HG02759 (cell line): ENCODE measurements at regions not wholly inside any gene's neighbourhood (a gene's known extent, or its start where the extent isn't known, plus 50 kb on each side); places are given as distances from the start of the nearest gene placed in this dataset.
"Not testable (repeated sequence)": the region's sequence is repeated elsewhere in the genome, so short reads cannot be mapped to it uniquely, and the experiment has no call there.

Experiments
- ATAC-seq: cut with Tn5 transposase; IDR thresholded peaks from one replicate; pipeline ENCODE4 v1.9.1; 2021; ENCODE audit warnings: mild to moderate bottlenecking, moderate library complexity; ENCODE audit not compliant: unreplicated experiment

GRCh38 chr2:8332646-8333045 lies 349.2 kb upstream of the ID2 start:
- no peak for ATAC-seq

GRCh38 chr2:8333177-8333831 lies 348.6 kb upstream of the ID2 start:
- no peak for ATAC-seq

- ATAC-seq, result not testable (repeated sequence)
Observed at GRCh38 chr2:8333832-8334187, 348.0 kb upstream of the ID2 start.

- ATAC-seq, result no peak
Observed at GRCh38 chr2:8334866-8335325, 347.0 kb upstream of the ID2 start.

GRCh38 chr2:8335801-8336200 lies 346.1 kb upstream of the ID2 start:
- ATAC-seq, result no peak

GRCh38 chr2:8337321-8337720 lies 344.5 kb upstream of the ID2 start:
- ATAC-seq, result no peak

- no peak for ATAC-seq
Observed at GRCh38 chr2:8342407-8342806, 339.4 kb upstream of the ID2 start.

- no peak for ATAC-seq
Observed at GRCh38 chr2:8343031-8343430, 338.8 kb upstream of the ID2 start.

GRCh38 chr2:8344144-8345097 lies 337.4 kb upstream of the ID2 start:
- no peak for ATAC-seq

- no peak for ATAC-seq
Observed at GRCh38 chr2:8345200-8345599, 336.7 kb upstream of the ID2 start.

- ATAC-seq, result no peak
Observed at GRCh38 chr2:8346208-8346607, 335.6 kb upstream of the ID2 start.

- ATAC-seq, result no peak
Observed at GRCh38 chr2:8346706-8347430, 335.0 kb upstream of the ID2 start.

- ATAC-seq, result not testable (repeated sequence)
Observed at GRCh38 chr2:8348911-8349310, 332.9 kb upstream of the ID2 start.

- ATAC-seq, result no peak
Observed at GRCh38 chr2:8352296-8352695, 329.6 kb upstream of the ID2 start.

- no peak for ATAC-seq
Observed at GRCh38 chr2:8352989-8353388, 328.9 kb upstream of the ID2 start.

GRCh38 chr2:8355102-8355859 lies 326.6 kb upstream of the ID2 start:
- no peak for ATAC-seq

- no peak for ATAC-seq
Observed at GRCh38 chr2:8357738-8358518, 323.9 kb upstream of the ID2 start.

GRCh38 chr2:8361930-8362329 lies 319.9 kb upstream of the ID2 start:
- ATAC-seq, result no peak

GRCh38 chr2:8363161-8363560 lies 318.7 kb upstream of the ID2 start:
- no peak for ATAC-seq

- ATAC-seq, result no peak
Observed at GRCh38 chr2:8364668-8365067, 317.2 kb upstream of the ID2 start.
